AG20443 (cell line): ENCODE measurements at regions not wholly inside any gene's neighbourhood (a gene's known extent, or its start where the extent isn't known, plus 50 kb on each side); places are given as distances from the start of the nearest gene placed in this dataset.

Source experiments
- DNase-seq: peaks from one replicate; pipeline ENCODE4 v3.0.0; 2012; ENCODE audit warnings: low spot score, mixed read lengths

GRCh38 chr4:142961866-142962265, 115.8 kb upstream of the INPP4B start:
- no peak for DNase-seq

- no peak for DNase-seq
Measured at GRCh38 chr4:142974328-142974727, 128.2 kb upstream of the INPP4B start.

GRCh38 chr4:142975618-142976017, 129.5 kb upstream of the INPP4B start:
- DNase-seq, result no peak

GRCh38 chr4:142976482-142976881, 130.4 kb upstream of the INPP4B start:
- DNase-seq, result no peak

- no peak for DNase-seq
Measured at GRCh38 chr4:142977182-142977581, 131.1 kb upstream of the INPP4B start.

GRCh38 chr4:142983065-142983464, 137.0 kb upstream of the INPP4B start:
- DNase-seq, result no peak

GRCh38 chr4:142983589-142983988, 137.5 kb upstream of the INPP4B start:
- no peak for DNase-seq

- peak; percentile 45 for DNase-seq
Measured at GRCh38 chr4:142984871-142985585, 138.9 kb upstream of the INPP4B start.

GRCh38 chr4:143016171-143016570, 168.5 kb upstream of the USP38 start:
- DNase-seq, result no peak

- DNase-seq, result no peak
Measured at GRCh38 chr4:143017210-143017609, 167.5 kb upstream of the USP38 start.

- DNase-seq, result no peak
Measured at GRCh38 chr4:143019351-143019750, 165.4 kb upstream of the USP38 start.

- no peak for DNase-seq
Measured at GRCh38 chr4:143021384-143021783, 163.3 kb upstream of the USP38 start.

- DNase-seq, result no peak
Measured at GRCh38 chr4:143023239-143023918, 161.3 kb upstream of the USP38 start.

- peak; percentile 32 for DNase-seq
Measured at GRCh38 chr4:143025081-143025704, 159.5 kb upstream of the USP38 start.

- DNase-seq, result no peak
Measured at GRCh38 chr4:143026459-143027170, 158.1 kb upstream of the USP38 start.

GRCh38 chr4:143035661-143036060, 149.1 kb upstream of the USP38 start:
- DNase-seq, result no peak

- DNase-seq, result no peak
Measured at GRCh38 chr4:143036443-143036842, 148.3 kb upstream of the USP38 start.

- no peak for DNase-seq
Measured at GRCh38 chr4:143046454-143046853, 138.3 kb upstream of the USP38 start.

- no peak for DNase-seq
Measured at GRCh38 chr4:143046906-143047305, 137.8 kb upstream of the USP38 start.

- DNase-seq, result no peak
Measured at GRCh38 chr4:143054971-143055370, 129.7 kb upstream of the USP38 start.

- no peak for DNase-seq
Measured at GRCh38 chr4:143055997-143056396, 128.7 kb upstream of the USP38 start.

- no peak for DNase-seq
Measured at GRCh38 chr4:143071351-143071750, 113.4 kb upstream of the USP38 start.

- DNase-seq, result no peak
Measured at GRCh38 chr4:143076723-143077122, 108.0 kb upstream of the USP38 start.
